ENCODE measurements at regions not wholly inside any gene's neighbourhood (a gene's known extent, or its start where the extent isn't known, plus 50 kb on each side); places are given as distances from the start of the nearest gene placed in this dataset.
"Not testable (repeated sequence)": the region's sequence is repeated elsewhere in the genome, so short reads cannot be mapped to it uniquely, and the experiment has no call there.

DNA sequence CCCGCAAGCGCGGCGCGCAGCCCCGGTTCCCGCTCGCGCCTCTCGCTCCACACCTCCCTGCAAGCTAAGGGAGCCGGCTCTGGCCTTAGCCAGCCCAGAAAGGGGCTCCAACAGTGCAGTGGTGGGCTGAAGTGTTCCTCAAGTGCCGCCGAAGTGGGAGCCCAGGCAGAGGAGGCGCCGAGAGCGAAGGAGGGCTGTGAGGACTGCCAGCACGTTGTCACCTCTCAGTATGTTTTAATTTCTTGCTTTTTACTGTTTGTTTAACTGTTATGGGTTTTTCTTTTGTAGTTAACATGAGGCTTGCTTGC lies 1525.7 kb downstream of the SI start:
- no peak for TF ChIP-seq POLR2AphosphoS5 (IDR thresholded peaks at IDR 0.05; ENCODE audit: insufficient read depth, low read depth, low read length)
- no peak for TF ChIP-seq EZH2 (IDR thresholded peaks at IDR 0.05; ENCODE audit: borderline replicate concordance, low read depth, low read length, severe bottlenecking)
- no peak for TF ChIP-seq MYC (IDR thresholded peaks at IDR 0.05; ENCODE audit: low read depth, low read length)
- no peak for TF ChIP-seq FOS (IDR thresholded peaks at IDR 0.05; ENCODE audit: borderline replicate concordance, insufficient read depth, low read length)
- TF ChIP-seq, protein P1, sequence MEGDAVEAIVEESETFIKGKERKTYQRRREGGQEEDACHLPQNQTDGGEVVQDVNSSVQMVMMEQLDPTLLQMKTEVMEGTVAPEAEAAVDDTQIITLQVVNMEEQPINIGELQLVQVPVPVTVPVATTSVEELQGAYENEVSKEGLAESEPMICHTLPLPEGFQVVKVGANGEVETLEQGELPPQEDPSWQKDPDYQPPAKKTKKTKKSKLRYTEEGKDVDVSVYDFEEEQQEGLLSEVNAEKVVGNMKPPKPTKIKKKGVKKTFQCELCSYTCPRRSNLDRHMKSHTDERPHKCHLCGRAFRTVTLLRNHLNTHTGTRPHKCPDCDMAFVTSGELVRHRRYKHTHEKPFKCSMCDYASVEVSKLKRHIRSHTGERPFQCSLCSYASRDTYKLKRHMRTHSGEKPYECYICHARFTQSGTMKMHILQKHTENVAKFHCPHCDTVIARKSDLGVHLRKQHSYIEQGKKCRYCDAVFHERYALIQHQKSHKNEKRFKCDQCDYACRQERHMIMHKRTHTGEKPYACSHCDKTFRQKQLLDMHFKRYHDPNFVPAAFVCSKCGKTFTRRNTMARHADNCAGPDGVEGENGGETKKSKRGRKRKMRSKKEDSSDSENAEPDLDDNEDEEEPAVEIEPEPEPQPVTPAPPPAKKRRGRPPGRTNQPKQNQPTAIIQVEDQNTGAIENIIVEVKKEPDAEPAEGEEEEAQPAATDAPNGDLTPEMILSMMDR (IDR thresholded peaks at IDR 0.05; ENCODE audit: extremely low read depth in 1 of 2, insufficient read depth in 1 of 2, low read depth in 1 of 2, low read length in 2 of 2) = no peak
- TF ChIP-seq, protein P2, sequence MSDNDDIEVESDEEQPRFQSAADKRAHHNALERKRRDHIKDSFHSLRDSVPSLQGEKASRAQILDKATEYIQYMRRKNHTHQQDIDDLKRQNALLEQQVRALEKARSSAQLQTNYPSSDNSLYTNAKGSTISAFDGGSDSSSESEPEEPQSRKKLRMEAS (IDR thresholded peaks at IDR 0.05; ENCODE audit: insufficient read depth, insufficient read length) = no peak
- TF ChIP-seq POLR2A (IDR thresholded peaks at IDR 0.05; ENCODE audit: low read depth, low read length) = no peak
- TF ChIP-seq JUN (IDR thresholded peaks at IDR 0.05; ENCODE audit: borderline replicate concordance, insufficient read depth, insufficient read length, low read depth) = no peak
- no peak for TF ChIP-seq GATA2 (IDR thresholded peaks at IDR 0.05; ENCODE audit: insufficient read depth, insufficient read length, low read depth, low read length)
- Histone ChIP-seq H3K79me2 (ENCODE audit: control insufficient read depth, insufficient read depth, low read length) (no peaks in the 10 kb centered on the region), H3K27ac (ENCODE audit: insufficient read depth, low read depth, low read length) (no peak overlapping the region), H3K4me3 (replicated peaks in 1 of 3; ENCODE audit: insufficient read depth in 1 of 3, low read depth in 1 of 3, low read length in 3 of 3) (no peak overlapping the region), H3K4me2 (ENCODE audit: insufficient read depth, low read length) (no peak overlapping the region), H3K9ac (replicated peaks; ENCODE audit: extremely low read depth, insufficient read depth, low read length) (no peak overlapping the region), H2AFZ (ENCODE audit: low read depth, low read length) (no peak overlapping the region), H3K36me3 (ENCODE audit: control insufficient read depth in 2 of 2, extremely low read depth in 1 of 2, insufficient read depth in 2 of 2, low read length in 2 of 2) (no peaks in the 10 kb centered on the region), H3K27me3 (ENCODE audit: control insufficient read depth in 2 of 2, insufficient read depth in 2 of 2, low read length in 2 of 2) (no peaks in the 10 kb centered on the region), H3K9me1 (replicated peaks; ENCODE audit: control insufficient read depth, extremely low read depth, insufficient read depth, low read length) (no peaks in the 10 kb centered on the region), H3K4me1 (ENCODE audit: control insufficient read depth, extremely low read depth, insufficient read depth, low read length) (no peaks in the 10 kb centered on the region), H3K9me3 (replicated peaks; ENCODE audit: control insufficient read depth, insufficient read depth, low read length) (no peaks in the 10 kb centered on the region), H4K20me1 (replicated peaks; ENCODE audit: control insufficient read depth, extremely low read depth, insufficient read depth, low read length) (no peaks in the 10 kb centered on the region)
- intact Hi-C loops (cut with micrococcal nuclease) (no loop called here), dilution Hi-C loops (cut with MboI; ENCODE audit: extremely low pct_ligation_motif_present, low sequenced_read_pairs) (no loop called here)
- ChIA-PET CTCF (no interaction called here), POLR2A (no interaction called here)
- no peak for DNase-seq (ENCODE audit: low read depth, low spot score)
- no TSS peak for BruUV-seq (replicated peaks)
- FAIRE-seq = no peak

DNA sequence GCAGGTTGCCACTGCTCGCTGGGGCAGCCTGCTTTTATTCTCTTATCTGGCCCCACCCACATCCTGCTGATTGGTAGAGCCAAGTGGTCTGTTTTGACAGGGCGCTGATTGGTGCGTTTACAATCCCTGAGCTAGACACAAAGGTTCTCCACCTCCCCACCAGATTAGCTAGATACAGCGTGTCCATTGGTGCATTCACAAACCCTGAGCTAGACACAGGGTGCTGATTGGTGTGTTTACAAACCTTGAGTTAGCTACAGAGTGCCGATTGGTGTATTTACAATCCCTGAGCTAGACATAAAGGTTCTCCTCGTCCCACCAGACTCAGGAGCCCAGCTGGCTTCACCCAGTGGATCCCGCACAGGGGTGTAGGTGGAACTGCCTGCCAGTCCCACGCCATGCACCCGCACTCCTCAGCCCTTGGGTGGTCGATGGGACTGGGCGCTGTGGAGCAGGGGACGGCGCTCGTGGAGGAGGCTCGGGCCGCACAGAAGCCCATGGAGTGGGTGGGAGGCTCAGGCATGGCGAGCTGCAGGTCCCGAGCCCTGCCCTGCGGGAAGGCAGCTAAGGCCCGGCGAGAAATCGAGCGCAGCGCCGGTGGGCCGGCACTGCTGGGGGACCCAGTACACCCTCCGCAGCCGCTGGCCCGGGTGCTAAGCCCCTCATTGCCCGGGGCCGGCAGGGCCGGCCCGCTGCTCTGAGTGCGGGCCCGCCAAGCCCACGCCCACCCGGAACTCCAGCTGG lies 1526.2 kb downstream of the SI start:
- H3K4me1 ChIP-seq (ENCODE audit: control insufficient read depth, extremely low read depth, insufficient read depth, low read length); H2AFZ ChIP-seq (ENCODE audit: low read depth, low read length); H3K27me3 ChIP-seq (ENCODE audit: control insufficient read depth in 2 of 2, insufficient read depth in 2 of 2, low read length in 2 of 2); H4K20me1 ChIP-seq (replicated peaks; ENCODE audit: control insufficient read depth, extremely low read depth, insufficient read depth, low read length); H3K9me1 ChIP-seq (replicated peaks; ENCODE audit: control insufficient read depth, extremely low read depth, insufficient read depth, low read length); FAIRE-seq; H3K4me2 ChIP-seq (ENCODE audit: insufficient read depth, low read length); DNase-seq (ENCODE audit: low read depth, low spot score); POLR2A ChIA-PET; H3K79me2 ChIP-seq (ENCODE audit: control insufficient read depth, insufficient read depth, low read length); H3K9me3 ChIP-seq (replicated peaks; ENCODE audit: control insufficient read depth, insufficient read depth, low read length); dilution Hi-C loops (cut with MboI; ENCODE audit: extremely low pct_ligation_motif_present, low sequenced_read_pairs); H3K9ac ChIP-seq (replicated peaks; ENCODE audit: extremely low read depth, insufficient read depth, low read length); BruUV-seq (replicated peaks); H3K27ac ChIP-seq (ENCODE audit: insufficient read depth, low read depth, low read length); intact Hi-C loops (cut with micrococcal nuclease); H3K36me3 ChIP-seq (ENCODE audit: control insufficient read depth in 2 of 2, extremely low read depth in 1 of 2, insufficient read depth in 2 of 2, low read length in 2 of 2); H3K4me3 ChIP-seq (replicated peaks in 1 of 3; ENCODE audit: insufficient read depth in 1 of 3, low read depth in 1 of 3, low read length in 3 of 3); CTCF ChIA-PET: not testable (repeated sequence)

Data from endothelial cell of umbilical vein (primary cell).